OCI-LY3 (cell line): ENCODE measurements at regions not wholly inside any gene's neighbourhood (a gene's known extent, or its start where the extent isn't known, plus 50 kb on each side); places are given as distances from the start of the nearest gene placed in this dataset.

Experiments used
- EZH2phosphoT487 ChIP-seq: fragments of 200-600 bp; shearing (Covaris generic); IDR thresholded peaks from 2 replicates; pipeline ENCODE4 v1.6.1; 2018; ENCODE audit warnings: antibody characterized with exemption, mixed run types, low read depth
- TF ChIP-seq, protein P1 (sequence below): fragments of 200-600, 300-600 bp; sonication (generic); IDR thresholded peaks from 2 replicates; pipeline ENCODE4 v1.5.1; 2014; ENCODE audit warnings: antibody characterized with exemption, low read length, low read depth

DNA sequence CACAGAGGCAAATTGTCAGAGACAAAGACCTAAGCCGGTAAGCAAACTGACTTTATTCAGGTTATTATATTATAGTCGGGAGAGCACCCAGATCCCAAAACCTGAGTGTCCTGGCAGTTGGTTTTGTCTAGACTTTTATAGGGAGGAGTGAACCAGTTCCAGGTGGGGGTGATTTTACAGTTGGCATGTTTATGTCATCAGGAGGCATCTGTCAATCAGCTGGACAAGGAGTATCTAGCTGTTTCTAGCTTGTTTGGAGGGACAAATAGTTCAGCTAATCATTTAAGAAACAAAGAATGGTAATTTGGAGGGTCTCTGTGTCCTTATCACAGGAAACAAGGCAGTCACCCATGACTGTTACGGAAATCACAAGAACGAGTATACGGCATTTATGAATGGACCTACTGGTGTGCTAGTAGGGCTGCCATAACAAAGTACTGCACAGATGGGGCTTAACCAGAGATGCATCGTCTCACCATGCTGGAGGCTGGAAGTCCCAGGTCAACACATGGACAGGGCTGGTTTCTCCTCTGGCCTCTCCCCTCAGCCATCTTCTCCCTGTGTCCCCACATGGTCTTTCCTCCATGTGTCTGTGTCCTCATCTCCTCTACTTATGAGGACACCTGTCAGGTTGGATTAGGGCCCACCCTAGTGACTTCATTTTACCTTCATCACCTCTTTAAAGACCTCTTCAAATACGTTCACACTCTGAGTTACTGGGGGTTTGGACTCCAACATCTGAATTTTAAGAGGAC is 122.7 kb downstream of the LY86 start:
- TF ChIP-seq, protein P1, sequence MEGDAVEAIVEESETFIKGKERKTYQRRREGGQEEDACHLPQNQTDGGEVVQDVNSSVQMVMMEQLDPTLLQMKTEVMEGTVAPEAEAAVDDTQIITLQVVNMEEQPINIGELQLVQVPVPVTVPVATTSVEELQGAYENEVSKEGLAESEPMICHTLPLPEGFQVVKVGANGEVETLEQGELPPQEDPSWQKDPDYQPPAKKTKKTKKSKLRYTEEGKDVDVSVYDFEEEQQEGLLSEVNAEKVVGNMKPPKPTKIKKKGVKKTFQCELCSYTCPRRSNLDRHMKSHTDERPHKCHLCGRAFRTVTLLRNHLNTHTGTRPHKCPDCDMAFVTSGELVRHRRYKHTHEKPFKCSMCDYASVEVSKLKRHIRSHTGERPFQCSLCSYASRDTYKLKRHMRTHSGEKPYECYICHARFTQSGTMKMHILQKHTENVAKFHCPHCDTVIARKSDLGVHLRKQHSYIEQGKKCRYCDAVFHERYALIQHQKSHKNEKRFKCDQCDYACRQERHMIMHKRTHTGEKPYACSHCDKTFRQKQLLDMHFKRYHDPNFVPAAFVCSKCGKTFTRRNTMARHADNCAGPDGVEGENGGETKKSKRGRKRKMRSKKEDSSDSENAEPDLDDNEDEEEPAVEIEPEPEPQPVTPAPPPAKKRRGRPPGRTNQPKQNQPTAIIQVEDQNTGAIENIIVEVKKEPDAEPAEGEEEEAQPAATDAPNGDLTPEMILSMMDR, result no peak
- no peak for TF ChIP-seq EZH2phosphoT487
